Duodenal mucosa (tissue), 2 donors: ENCODE measurements at regions not wholly inside any gene's neighbourhood (a gene's known extent, or its start where the extent isn't known, plus 50 kb on each side); places are given as distances from the start of the nearest gene placed in this dataset.

ENCODE experiments used
- H3K27ac ChIP-seq: one replicate; pipeline ENCODE4 v1.7.0; 2013; ENCODE audit warnings: low read depth, low read length
- H3K27me3 ChIP-seq, 2 donors: one replicate each; pipeline ENCODE4 v1.7.0; 2013; ENCODE audit warnings: low read length in 2 of 2, control low read depth in 1 of 2; ENCODE audit not compliant: insufficient read depth in 2 of 2, control insufficient read depth in 1 of 2
- H3K36me3 ChIP-seq, 2 donors: one replicate each; pipeline ENCODE4 v1.7.0; 2013; ENCODE audit warnings: low read length in 2 of 2, control low read depth in 1 of 2; ENCODE audit not compliant: insufficient read depth in 2 of 2, control insufficient read depth in 1 of 2
- H3K4me1 ChIP-seq, 2 donors: one replicate each; pipeline ENCODE4 v1.7.0; 2013; ENCODE audit warnings: low read length in 2 of 2, control low read depth in 1 of 2; ENCODE audit not compliant: insufficient read depth in 2 of 2, control insufficient read depth in 1 of 2
- H3K4me3 ChIP-seq, 2 donors: one replicate each; pipeline ENCODE4 v1.7.0; 2013; ENCODE audit warnings: low read length in 2 of 2, low read depth in 1 of 2
- H3K9ac ChIP-seq, 2 donors: one replicate each; pipeline ENCODE4 v1.7.0; 2013; ENCODE audit warnings: low read length in 2 of 2, low read depth in 1 of 2
- H3K9me3 ChIP-seq, 2 donors: one replicate each; pipeline ENCODE4 v1.7.0; 2013; ENCODE audit warnings: low read length in 2 of 2, control low read depth in 1 of 2; ENCODE audit not compliant: control insufficient read depth in 1 of 2

DNA sequence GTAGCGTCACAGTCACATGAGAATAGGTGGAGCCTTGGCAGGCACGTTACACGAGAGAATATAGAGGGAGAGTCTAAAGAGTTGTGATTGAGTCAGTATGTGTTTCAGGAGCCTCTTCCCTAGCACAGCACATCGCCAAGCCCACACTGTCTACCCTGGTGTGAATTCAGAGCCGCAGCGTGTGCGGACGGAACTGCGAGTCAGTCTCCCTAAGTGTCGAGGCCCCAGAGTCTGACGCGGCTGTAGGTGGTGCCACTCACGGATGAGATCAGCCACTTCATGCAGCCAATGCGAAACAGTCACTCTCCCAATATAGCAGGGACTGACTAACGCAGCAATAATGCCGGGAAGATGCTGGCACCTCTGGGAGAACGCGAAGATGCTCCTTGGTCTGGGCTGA lies 587.3 kb upstream of the ID2 start:
- H3K9me3 ChIP-seq: no peaks in the 10 kb centered on the region
- H3K4me3 ChIP-seq: no peak overlapping the region
- no peaks in the 10 kb centered on the region for H3K36me3 ChIP-seq
- no peaks in the 10 kb centered on the region for H3K27me3 ChIP-seq
- no peak overlapping the region for H3K27ac ChIP-seq
- no peaks in the 10 kb centered on the region for H3K4me1 ChIP-seq
- no peak overlapping the region for H3K9ac ChIP-seq

DNA sequence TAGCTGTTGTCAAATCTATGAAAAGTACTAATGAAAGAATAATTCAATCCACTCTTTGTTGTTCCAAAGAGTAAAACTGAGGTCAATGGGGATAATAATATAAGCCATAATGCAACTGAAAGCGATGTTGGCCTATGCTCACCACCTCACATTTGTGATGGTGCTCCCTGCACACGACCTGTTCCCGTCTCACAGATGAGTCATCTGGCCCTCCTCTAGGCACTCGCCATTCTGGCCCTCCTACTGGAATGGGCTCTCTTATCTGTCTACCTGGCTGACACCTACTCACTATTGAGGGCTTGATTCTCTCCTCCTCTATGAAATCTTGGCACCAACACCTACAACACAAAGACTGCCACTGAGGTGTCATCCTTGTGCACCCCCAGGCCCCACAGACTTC lies 585.9 kb upstream of the ID2 start:
- Histone ChIP-seq H3K27ac (no peak overlapping the region), H3K36me3 (no peaks in the 10 kb centered on the region), H3K4me3 (no peak overlapping the region), H3K4me1 (no peaks in the 10 kb centered on the region), H3K9me3 (no peaks in the 10 kb centered on the region), H3K27me3 (no peaks in the 10 kb centered on the region), H3K9ac (no peak overlapping the region)

DNA sequence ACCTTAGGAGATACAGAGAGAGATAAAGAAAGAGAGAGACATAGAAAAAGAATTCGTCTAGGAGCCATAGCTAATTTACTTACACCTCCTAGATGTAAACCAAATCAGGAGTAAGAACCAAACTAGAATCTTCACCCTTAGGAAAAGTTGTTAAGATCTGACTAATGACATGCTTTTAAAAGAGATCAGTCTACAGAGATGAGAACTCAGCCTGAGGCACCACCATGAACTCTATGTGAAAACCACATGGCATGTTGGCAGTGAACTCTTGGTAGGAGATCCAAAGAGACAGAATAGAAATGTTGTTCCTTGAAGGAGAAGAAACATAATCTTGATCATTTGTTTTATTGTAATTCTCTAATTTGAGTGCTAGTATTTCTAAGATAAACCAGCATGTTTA lies 585.4 kb upstream of the ID2 start:
- H3K27ac ChIP-seq: no peak overlapping the region
- H3K4me3 ChIP-seq: no peak overlapping the region
- no peaks in the 10 kb centered on the region for H3K9me3 ChIP-seq
- no peaks in the 10 kb centered on the region for H3K36me3 ChIP-seq
- H3K4me1 ChIP-seq: no peaks in the 10 kb centered on the region
- H3K9ac ChIP-seq: no peak overlapping the region
- H3K27me3 ChIP-seq: no peaks in the 10 kb centered on the region

DNA sequence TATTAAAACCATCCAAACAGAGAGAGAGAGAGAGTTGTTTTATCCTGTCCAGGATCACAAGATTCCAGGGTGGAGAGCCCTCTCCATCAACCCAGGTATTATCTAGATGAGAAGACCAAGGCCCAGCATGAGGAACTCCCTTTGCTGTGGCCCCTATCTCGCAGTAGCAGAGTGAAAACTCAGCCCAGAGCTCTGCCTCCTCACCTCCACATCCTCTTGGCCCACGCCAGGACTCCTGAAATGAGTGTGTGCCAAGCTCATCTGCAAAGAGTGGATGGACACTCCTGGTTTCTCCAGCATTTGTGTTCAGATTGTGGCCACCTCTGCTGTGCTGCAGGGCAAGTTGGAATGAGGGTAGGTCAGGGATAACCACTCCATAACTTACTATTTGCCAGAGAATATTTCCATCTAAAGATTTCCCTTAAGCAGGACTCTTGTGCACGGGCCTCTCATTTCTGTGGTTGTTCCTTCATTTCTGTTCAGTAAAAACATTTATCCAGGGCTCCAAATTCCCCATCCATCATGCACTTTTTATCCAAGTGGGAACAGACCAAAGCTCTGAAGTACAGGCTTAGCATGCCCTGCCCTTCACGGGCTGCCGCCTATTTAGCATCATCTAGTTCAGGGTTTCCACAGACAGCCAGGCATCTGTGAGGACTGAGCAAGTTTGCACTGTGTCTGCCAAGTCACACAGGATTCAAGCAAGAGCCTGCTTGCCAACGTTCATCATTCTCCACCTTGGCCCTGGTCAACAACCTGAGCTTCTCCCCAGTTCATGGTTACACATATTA lies 583.2 kb upstream of the ID2 start:
- no peak overlapping the region for H3K4me3 ChIP-seq
- no peaks in the 10 kb centered on the region for H3K36me3 ChIP-seq
- no peak overlapping the region for H3K9ac ChIP-seq
- H3K27me3 ChIP-seq: no peaks in the 10 kb centered on the region
- H3K9me3 ChIP-seq: no peaks in the 10 kb centered on the region
- no peak overlapping the region for H3K27ac ChIP-seq
- H3K4me1 ChIP-seq: peaks cover 7 to 8% of the 10 kb centered on the region in 2 donors

DNA sequence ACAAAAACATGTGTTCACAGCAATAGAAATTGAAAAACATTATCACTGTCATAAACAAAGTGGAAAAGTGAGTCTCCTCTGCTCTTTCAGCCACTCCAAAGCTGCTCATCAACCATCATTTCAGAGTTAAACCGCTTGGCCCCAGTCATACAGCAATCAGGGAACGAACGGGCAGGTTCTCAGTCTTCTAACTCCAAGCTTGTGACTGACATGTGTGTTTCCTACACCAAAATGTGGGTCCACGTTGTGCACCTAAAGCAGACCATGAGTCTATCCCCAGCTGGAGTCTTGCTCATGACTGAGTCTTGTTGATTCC lies 582.6 kb upstream of the ID2 start:
- Histone ChIP-seq H3K36me3 (no peaks in the 10 kb centered on the region), H3K27me3 (no peaks in the 10 kb centered on the region), H3K4me3 (no peak overlapping the region), H3K9ac (no peak overlapping the region), H3K9me3 (no peaks in the 10 kb centered on the region), H3K27ac (no peak overlapping the region), H3K4me1 (peaks cover 11 to 14% of the 10 kb centered on the region in 2 donors)

DNA sequence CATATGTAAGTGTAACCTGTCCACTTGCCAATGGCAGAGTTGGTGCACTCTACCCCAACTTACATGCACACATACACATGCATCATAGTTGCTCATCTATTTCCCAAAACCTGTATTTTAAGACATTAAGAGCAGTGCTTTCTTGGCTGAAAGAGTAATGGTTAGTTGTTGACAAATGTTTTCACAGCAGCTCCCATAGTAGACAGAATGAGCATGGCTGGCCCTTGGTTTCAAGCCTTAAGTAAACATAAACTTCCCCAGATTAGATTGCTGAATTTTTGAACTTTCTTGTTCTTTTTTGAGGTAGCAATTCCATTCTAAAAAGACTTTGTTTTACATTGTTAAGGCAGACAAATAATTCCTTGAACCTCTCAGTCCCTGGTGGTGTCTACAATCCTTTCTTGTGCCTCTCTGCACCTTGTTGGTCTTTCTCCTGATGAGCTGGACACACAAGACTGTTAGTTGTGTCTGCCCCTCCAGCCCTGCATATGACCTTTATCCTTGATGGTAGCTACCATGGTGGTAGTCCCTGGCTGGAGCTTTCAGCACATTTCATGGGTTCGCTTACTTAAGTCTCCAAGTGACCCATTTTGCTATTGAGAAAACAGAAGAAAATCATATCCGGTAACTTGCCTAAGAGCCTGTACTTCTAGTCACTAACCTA lies 580.1 kb upstream of the ID2 start:
- no peak overlapping the region for H3K9ac ChIP-seq
- H3K27ac ChIP-seq: no peak overlapping the region
- H3K4me1 ChIP-seq: peaks cover 11 to 18% of the 10 kb centered on the region in 2 donors
- H3K27me3 ChIP-seq: no peaks in the 10 kb centered on the region
- no peaks in the 10 kb centered on the region for H3K36me3 ChIP-seq
- no peak overlapping the region for H3K4me3 ChIP-seq
- no peaks in the 10 kb centered on the region for H3K9me3 ChIP-seq

DNA sequence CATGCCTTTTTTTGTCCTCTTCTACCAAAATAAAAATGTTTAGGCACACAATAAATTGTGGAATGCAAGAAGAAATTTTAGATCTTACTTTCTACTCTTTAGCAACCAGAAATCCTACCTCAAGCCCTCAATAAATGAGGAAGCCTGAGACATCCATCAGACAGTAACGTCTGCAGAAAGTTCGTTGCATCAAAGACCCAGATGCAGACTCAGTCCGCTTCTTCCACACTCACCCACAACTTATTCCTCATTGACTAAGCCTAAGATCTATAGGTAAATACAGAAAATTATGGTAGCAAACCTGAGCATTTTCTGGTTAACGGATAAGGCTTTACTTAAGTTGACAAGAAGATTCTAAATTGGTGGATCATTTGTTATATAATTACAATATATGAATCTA lies 579.4 kb upstream of the ID2 start:
- Histone ChIP-seq H3K9me3 (no peaks in the 10 kb centered on the region), H3K4me3 (no peak overlapping the region), H3K36me3 (no peaks in the 10 kb centered on the region), H3K27me3 (no peaks in the 10 kb centered on the region), H3K27ac (no peak overlapping the region), H3K9ac (no peak overlapping the region), H3K4me1 (peaks cover 11 to 18% of the 10 kb centered on the region in 2 donors)

DNA sequence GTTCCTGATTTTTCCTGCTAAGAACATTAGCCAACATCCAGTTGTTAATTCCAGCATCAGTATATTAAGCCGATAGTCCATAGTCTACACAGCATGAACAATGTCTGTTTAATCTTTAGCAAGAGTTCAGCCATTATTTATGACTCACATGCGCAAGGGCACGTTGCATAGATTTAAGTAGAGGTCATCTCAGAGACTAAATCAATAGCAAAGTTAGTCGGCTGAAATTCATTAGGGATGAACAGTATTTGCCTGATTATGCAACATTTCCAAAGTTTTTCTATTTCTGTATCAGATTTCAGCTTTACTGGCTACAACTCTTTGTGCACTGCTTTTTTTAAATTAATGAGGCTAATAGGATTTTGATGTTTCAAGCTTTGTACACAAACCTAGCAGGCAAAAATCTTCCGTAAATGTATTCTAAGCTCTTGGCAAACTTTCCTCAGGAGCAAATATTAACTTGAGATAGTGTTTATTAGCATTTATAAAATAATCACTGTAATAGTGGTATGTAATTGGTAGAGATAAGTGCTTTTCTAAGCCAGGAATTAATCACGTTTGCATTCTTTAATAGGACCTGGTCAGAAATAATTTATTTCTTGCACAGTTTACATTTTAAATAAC lies 578.7 kb upstream of the ID2 start:
- Histone ChIP-seq H3K27ac (no peak overlapping the region), H3K36me3 (no peaks in the 10 kb centered on the region), H3K27me3 (peaks cover 0 to 2% of the 10 kb centered on the region in 2 donors), H3K4me1 (peaks cover 11 to 18% of the 10 kb centered on the region in 2 donors), H3K9me3 (no peaks in the 10 kb centered on the region), H3K4me3 (no peak overlapping the region), H3K9ac (no peak overlapping the region)

DNA sequence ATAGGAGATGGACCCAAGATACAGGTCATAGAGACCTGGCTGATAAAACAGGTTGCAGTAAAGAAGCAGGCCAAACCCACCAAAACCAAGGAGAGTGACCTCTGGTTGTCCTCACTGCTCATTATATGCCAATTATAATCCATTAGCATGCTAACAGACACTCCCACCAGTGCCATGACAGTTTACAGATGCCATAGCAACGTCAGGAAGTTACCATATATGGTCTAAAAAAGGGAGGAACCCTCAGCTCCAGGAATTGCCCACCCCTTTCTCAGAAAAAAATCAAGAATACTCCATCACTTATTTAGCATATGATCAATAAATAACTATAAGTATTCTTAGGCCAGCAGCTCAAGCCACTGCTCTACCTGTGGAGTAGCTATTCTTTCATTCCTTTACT lies 574.7 kb upstream of the ID2 start:
- Histone ChIP-seq H3K27ac (no peak overlapping the region), H3K9me3 (peaks cover 0 to 5% of the 10 kb centered on the region in 2 donors), H3K9ac (no peak overlapping the region), H3K36me3 (no peaks in the 10 kb centered on the region), H3K4me3 (no peak overlapping the region), H3K4me1 (peaks cover 11 to 18% of the 10 kb centered on the region in 2 donors), H3K27me3 (peaks cover 2 to 4% of the 10 kb centered on the region in 2 donors)

DNA sequence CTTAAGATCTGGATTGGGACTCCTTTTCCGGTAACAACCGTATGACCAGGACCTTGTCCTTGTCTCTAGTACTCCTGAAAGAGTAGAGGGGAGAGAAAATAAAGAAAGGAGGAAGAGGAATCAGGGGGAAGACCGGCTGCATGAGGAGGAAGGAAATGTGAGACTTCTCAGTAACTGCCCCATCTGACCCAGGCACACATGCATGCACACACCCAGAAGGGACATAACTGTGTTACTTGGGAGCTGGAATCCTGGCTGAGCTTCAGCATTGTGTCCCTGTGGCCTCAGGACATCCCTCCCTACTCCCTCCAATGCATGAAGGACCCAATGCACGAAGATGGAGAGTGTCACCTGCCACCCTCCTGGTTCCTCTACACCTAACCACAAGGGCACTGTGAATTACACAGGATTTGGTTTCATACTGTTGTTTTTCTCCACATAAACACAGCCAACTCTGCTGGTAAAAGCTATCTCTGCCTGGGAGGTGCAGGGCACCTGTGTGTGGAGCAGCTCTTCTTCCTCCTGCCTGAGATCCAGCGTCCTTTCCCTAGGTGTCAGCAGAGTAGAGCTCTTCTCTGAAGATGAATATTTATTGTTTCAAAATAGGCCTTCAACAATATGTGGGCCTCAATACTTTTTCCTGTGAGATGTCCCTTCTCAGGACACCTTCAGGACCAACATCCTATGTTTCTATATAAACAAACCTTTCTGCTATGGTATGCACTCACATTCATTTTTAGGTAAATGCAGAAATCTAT lies 574.1 kb upstream of the ID2 start:
- Histone ChIP-seq H3K4me1 (peaks cover 7 to 18% of the 10 kb centered on the region in 2 donors), H3K27me3 (peaks cover 2 to 4% of the 10 kb centered on the region in 2 donors), H3K9me3 (peaks cover 0 to 5% of the 10 kb centered on the region in 2 donors), H3K36me3 (no peaks in the 10 kb centered on the region), H3K9ac (no peak overlapping the region), H3K4me3 (no peak overlapping the region), H3K27ac (no peak overlapping the region)
